Common myeloid progenitor, CD34-positive (primary cell): ENCODE measurements at regions not wholly inside any gene's neighbourhood (a gene's known extent, or its start where the extent isn't known, plus 50 kb on each side); places are given as distances from the start of the nearest gene placed in this dataset.

ENCODE experiments used
- CTCF ChIA-PET: fragments of 350-600 bp; sonication (Branson Sonifier 250); formaldehyde crosslinking; loops from one replicate; lab custom pipeline; 2021; ENCODE audit warnings: antibody characterized with exemption; lab: Charles Lee
- POLR2A ChIA-PET: fragments of 350-600 bp; sonication (Branson Sonifier 250); formaldehyde crosslinking; loops from one replicate; lab custom pipeline; 2021; ENCODE audit warnings: antibody characterized with exemption; lab: Charles Lee
- DNase-seq, 3 donors: peaks; one replicate each; pipeline versions ENCODE4 v3.0.0 to v3.0.0-alpha.2; 2013
- H3K27ac ChIP-seq, 2 experiments: 1 replicate in 1 of 2; 2 replicates in 1 of 2; pipeline ENCODE4 v1.7.0; 2013; ENCODE audit warnings: inconsistent platforms in 2 of 2, low read length in 2 of 2, mild to moderate bottlenecking in 2 of 2, low read depth in 1 of 2, moderate library complexity in 1 of 2; ENCODE audit not compliant: severe bottlenecking in 2 of 2, insufficient read depth in 1 of 2, poor library complexity in 1 of 2
- H3K27me3 ChIP-seq, 5 experiments: replicated peaks in 2 of 5; 1 replicate in 3 of 5; 2 replicates in 2 of 5; pipeline versions ENCODE4 v1.6.1 to v1.7.0; 2013; ENCODE audit warnings: low read length in 4 of 5, mild to moderate bottlenecking in 2 of 5, moderate library complexity in 2 of 5, inconsistent platforms in 1 of 5; ENCODE audit not compliant: insufficient read depth in 5 of 5, control insufficient read depth in 4 of 5
- H3K36me3 ChIP-seq, 4 experiments: 1 replicate in 2 of 4; 2 replicates in 2 of 4; pipeline versions ENCODE4 v1.6.1 to v1.7.0; 2013; ENCODE audit warnings: low read length in 3 of 4, control low read depth in 1 of 4, mild to moderate bottlenecking in 1 of 4; ENCODE audit not compliant: control insufficient read depth in 4 of 4, insufficient read depth in 4 of 4
- H3K4me1 ChIP-seq, 4 experiments: 1 replicate in 3 of 4; 2 replicates in 1 of 4; pipeline versions ENCODE4 v1.6.1 to v1.7.1; 2013; ENCODE audit warnings: low read length in 3 of 4, mild to moderate bottlenecking in 3 of 4, control low read depth in 1 of 4, inconsistent platforms in 1 of 4, moderate library complexity in 1 of 4; ENCODE audit not compliant: control insufficient read depth in 4 of 4, insufficient read depth in 4 of 4; ENCODE audit errors: control extremely low read depth in 1 of 4
- H3K4me3 ChIP-seq, 7 experiments: 1 replicate in 4 of 7; 2 replicates in 3 of 7; pipeline versions ENCODE4 v1.5.1 to v1.7.0; 2013; ENCODE audit warnings: mild to moderate bottlenecking in 7 of 7, low read length in 6 of 7, moderate library complexity in 6 of 7, inconsistent platforms in 2 of 7, low read depth in 2 of 7, control low read depth in 1 of 7; ENCODE audit not compliant: insufficient read depth in 4 of 7, control insufficient read depth in 1 of 7; ENCODE audit errors: extremely low read depth in 1 of 7
- H3K9me3 ChIP-seq, 5 experiments: 1 replicate in 4 of 5; 2 replicates in 1 of 5; pipeline versions ENCODE4 v1.6.1 to v1.7.1; 2013; ENCODE audit warnings: low read length in 4 of 5, mild to moderate bottlenecking in 2 of 5, inconsistent platforms in 1 of 5, low read depth in 1 of 5, moderate library complexity in 1 of 5; ENCODE audit not compliant: control insufficient read depth in 4 of 5, insufficient read depth in 2 of 5; ENCODE audit errors: control extremely low read depth in 1 of 5
- WGBS: methylation state at CpG from one replicate; pipeline ENCODE4 v1.1.5; 2013; ENCODE audit not compliant: insufficient coverage; 5-methylcytosine and 5-hydroxymethylcytosine counted together

DNA sequence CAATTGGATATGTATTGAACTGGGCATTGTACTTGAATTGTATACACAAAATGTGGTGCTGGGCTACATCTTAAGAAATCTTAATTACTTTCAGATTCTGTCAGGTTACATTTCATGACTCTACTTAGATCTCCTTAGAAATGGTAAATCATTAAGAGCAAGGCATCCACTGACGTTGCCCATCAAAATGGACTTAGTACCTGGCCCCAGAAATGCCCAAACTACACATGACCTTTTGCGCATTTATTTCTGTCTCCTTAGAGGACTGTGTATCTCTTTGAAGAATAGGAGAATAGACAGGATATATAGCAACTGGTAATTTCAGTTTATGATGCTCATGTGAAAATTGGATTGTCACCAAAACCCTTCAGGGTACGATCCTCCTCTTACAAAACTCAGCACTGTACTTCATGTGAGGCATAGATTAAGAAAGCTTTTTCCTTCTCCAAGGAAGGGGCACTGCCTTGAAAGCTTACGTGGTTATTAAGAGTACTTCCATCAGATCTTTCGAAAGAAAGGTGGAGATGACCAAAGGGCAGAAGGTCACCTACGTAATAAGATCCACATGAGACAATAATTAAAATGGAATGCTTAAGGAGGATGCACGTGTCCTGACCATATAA, 61.4 kb upstream of the BMP2 start:
- Histone ChIP-seq H3K4me1 (peaks cover 5 to 19% (median 9%) of the 10 kb centered on the region in 4 experiments), H3K27ac (no peak overlapping the region), H3K9me3 (no peaks in the 10 kb centered on the region), H3K36me3 (no peaks in the 10 kb centered on the region), H3K4me3 (no peak overlapping the region), H3K27me3 (peaks cover 5 to 70% (median 40%) of the 10 kb centered on the region in 5 experiments)
- CTCF ChIA-PET: interaction anchor here (1.2 kb wide), 1 partner anchor 13 kb away, joined by 3 read pairs; no protein-coding TSS in a partner anchor
- no peak for DNase-seq
- WGBS: 100% methylated on average over 2 of the region's 7 CpGs
- POLR2A ChIA-PET: no interaction called here

DNA sequence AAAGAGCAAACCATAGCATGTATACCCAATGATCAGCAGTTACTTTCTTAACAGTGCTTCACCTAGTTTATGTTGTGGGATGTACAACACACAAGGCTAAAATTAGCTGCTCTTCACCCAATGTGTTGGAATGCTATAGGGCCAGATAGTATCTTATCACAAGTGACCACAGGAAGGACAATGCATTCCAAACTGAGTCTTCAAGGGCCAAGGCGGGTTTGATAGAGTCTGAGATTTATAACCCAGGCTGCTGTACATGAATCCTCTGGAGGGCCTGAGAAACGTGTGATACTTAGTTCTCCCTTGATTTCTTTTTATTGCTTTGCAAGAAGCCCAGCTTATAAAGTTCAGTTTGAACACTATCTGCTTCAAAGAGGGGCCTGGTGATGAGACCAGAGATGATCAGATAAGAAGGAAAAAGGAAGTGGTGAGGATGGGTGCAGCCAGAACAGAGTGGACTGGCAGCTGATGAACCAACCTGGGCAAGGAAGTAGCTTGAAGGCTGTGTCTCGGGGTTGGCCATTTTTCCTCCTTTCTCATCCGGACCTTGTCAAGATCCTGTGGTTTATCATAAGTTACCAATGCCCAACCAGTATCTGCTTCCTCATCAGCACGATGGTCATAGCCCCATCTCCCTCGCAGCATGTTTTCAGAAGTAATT, 62.2 kb upstream of the BMP2 start:
- WGBS: 41% methylated on average over 2 of the region's 6 CpGs

DNA sequence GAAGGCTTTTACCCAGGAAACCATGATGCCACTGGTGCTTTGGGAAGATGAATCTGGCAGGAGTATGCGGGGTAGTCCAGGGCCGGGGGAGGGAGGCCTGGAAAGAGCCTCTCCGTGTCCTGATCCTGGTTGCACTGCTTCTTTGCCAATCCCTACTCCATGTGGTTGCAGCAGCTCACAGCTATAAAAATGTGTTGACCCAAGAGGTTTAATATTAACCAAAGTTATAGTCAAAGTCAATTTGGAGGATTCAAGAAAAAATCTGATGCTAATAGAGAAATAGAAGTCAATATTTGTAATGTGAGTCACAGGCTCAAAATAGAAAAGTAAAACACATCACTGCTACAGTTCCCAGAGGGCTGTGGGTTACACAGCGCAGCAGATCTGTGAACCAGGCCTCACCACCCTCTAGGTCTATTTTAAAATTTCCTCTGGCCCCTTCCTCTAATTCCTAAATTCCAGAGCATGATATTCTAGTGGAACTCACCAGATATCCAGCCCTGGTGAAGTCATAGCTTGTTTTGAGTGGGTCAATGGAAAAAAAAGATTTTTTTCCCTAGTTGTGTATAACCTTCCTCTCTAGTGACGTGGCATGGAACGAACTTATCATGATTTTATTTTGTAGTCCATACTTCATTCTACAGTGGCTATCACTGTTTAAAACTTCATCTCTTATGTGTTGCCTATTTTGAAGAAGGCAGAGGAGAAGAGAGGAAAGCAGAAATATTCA, 63.2 kb upstream of the BMP2 start:
- Histone ChIP-seq H3K27me3 (peaks cover 0 to 55% (median 28%) of the 10 kb centered on the region in 5 experiments), H3K4me1 (peaks cover 5 to 33% (median 21%) of the 10 kb centered on the region in 4 experiments), H3K9me3 (no peaks in the 10 kb centered on the region), H3K27ac (no peak overlapping the region), H3K36me3 (no peaks in the 10 kb centered on the region), H3K4me3 (no peak overlapping the region)
- WGBS: 90% methylated on average over 4 of the region's 6 CpGs
- ChIA-PET CTCF (interaction anchor here (1.2 kb wide), 1 partner anchor 11 kb away, joined by 3 read pairs; no protein-coding TSS in a partner anchor), POLR2A (no interaction called here)
- DNase-seq: no peak

More for the DNA sequence above, 62.2 kb upstream of the BMP2 start:
- peaks cover 4 to 65% (median 36%) of the 10 kb centered on the region in 5 experiments for H3K27me3 ChIP-seq
- H3K9me3 ChIP-seq: no peaks in the 10 kb centered on the region
- POLR2A ChIA-PET: no interaction called here
- H3K4me1 ChIP-seq: peaks cover 5 to 27% (median 17%) of the 10 kb centered on the region in 4 experiments
- H3K27ac ChIP-seq: no peak overlapping the region
- peak in 1 of 3 donors; percentile 10 for DNase-seq
- H3K36me3 ChIP-seq: no peaks in the 10 kb centered on the region
- CTCF ChIA-PET: interaction anchor here (1.2 kb wide), 1 partner anchor 12 kb away, joined by 3 read pairs; no protein-coding TSS in a partner anchor
- no peak overlapping the region for H3K4me3 ChIP-seq

DNA sequence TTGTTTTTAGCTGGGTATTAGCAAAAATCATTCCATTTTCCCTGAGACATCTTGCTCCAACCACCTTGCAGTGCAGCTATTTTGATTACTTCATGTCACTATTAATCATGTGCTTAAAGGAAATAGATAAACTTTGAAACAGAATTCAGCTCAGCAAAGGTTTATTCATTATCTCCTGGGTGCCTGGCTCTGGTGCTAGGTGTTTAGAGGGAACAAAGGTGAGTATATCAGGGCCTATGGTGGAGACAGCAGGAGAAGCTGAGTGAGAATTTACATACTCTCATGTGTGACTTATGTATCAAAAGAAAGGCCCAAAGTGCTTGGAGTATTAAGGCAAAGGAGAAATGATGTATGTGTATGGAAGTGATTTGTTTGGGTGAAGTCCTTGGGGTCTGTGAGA, 63.8 kb upstream of the BMP2 start:
- peaks cover 0 to 50% (median 24%) of the 10 kb centered on the region in 5 experiments for H3K27me3 ChIP-seq
- no peak for DNase-seq
- no peaks in the 10 kb centered on the region for H3K9me3 ChIP-seq
- H3K4me1 ChIP-seq: peaks cover 5 to 35% (median 21%) of the 10 kb centered on the region in 4 experiments
- CTCF ChIA-PET: no interaction called here
- no peak overlapping the region for H3K27ac ChIP-seq
- POLR2A ChIA-PET: no interaction called here
- no peak overlapping the region for H3K4me3 ChIP-seq
- no peaks in the 10 kb centered on the region for H3K36me3 ChIP-seq

DNA sequence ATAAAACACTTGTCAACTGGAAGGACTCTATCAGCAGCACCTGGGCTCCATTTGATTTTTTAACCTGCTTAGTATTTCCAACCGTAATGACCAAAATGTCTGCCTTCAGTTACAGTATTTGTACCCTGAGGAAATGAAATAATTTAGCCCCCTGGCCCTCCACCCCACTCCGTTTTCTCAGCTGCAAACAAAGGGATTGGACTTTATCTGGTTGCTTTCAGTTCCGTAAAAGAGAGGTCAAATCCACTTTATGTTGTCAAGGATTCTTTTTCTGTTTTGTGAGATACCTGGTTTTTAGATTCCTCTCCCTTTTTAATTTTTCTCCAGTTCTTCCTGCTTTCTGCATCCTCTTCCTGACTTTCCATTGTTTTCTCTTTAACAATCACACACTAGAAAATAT, 64.4 kb upstream of the BMP2 start:
- no peak for DNase-seq
- H3K4me1 ChIP-seq: peaks cover 5 to 35% (median 21%) of the 10 kb centered on the region in 4 experiments
- peaks cover 0 to 51% (median 27%) of the 10 kb centered on the region in 5 experiments for H3K27me3 ChIP-seq
- ChIA-PET POLR2A (interaction anchor here (0.5 kb wide), 1 partner anchor 524 kb away, joined by 4 read pairs; no protein-coding TSS in a partner anchor), CTCF (interaction anchor here (0.7 kb wide), 1 partner anchor 9 kb away, joined by 5 read pairs; no protein-coding TSS in a partner anchor)
- H3K4me3 ChIP-seq: no peak overlapping the region
- no peaks in the 10 kb centered on the region for H3K36me3 ChIP-seq
- WGBS: 100% methylated on average over 3 of the region's 3 CpGs
- H3K9me3 ChIP-seq: no peaks in the 10 kb centered on the region
- H3K27ac ChIP-seq: no peak overlapping the region

DNA sequence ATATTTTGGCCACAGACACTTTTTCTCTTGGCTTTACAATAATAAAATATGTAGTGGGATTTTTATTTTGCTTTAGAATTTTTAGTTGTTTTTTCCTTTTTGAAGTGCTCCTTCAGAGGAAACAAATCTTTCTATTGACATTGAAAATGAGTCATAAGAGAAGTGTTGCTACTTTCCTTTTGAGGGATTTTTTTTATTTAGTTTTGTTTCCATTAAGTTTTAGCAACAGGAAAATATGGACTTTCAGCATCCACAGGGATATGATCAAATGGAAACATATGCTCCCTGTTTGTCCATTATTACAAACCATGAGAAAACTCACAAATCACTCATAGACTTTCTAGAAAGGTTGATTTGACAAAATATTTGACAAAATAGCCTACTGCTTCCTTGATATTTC, 65.3 kb upstream of the BMP2 start:
- H3K4me3 ChIP-seq: no peak overlapping the region
- H3K27ac ChIP-seq: no peak overlapping the region
- H3K36me3 ChIP-seq: no peaks in the 10 kb centered on the region
- H3K9me3 ChIP-seq: no peaks in the 10 kb centered on the region
- peaks cover 5 to 28% (median 19%) of the 10 kb centered on the region in 4 experiments for H3K4me1 ChIP-seq
- ChIA-PET CTCF (interaction anchor here (0.7 kb wide), 1 partner anchor 10 kb away, joined by 5 read pairs; no protein-coding TSS in a partner anchor), POLR2A (no interaction called here)
- H3K27me3 ChIP-seq: peaks cover 0 to 55% (median 27%) of the 10 kb centered on the region in 5 experiments
- DNase-seq: no peak
